Neural cell (in vitro differentiated cells): ENCODE measurements at regions not wholly inside any gene's neighbourhood (a gene's known extent, or its start where the extent isn't known, plus 50 kb on each side); places are given as distances from the start of the nearest gene placed in this dataset.

Experiments used
- H2AFZ ChIP-seq: fragments of 200-600, 300-800 bp; sonication (generic), shearing (Covaris generic); 2 replicates; pipeline ENCODE4 v1.6.0; 2014; ENCODE audit warnings: low read depth, mild to moderate bottlenecking, antibody characterized with exemption, low read length, moderate library complexity
- H3F3A ChIP-seq: fragments of 200-600 bp; shearing (Covaris generic); 2 replicates; pipeline ENCODE4 v1.6.1; 2016; ENCODE audit warnings: mild to moderate bottlenecking, moderate library complexity, mixed read lengths, antibody characterized with exemption, low read length; ENCODE audit not compliant: insufficient read depth, poor library complexity, severe bottlenecking
- H3K27ac ChIP-seq: fragments of 200-600, 300-800 bp; sonication (generic), shearing (Covaris generic); 2 replicates; pipeline ENCODE4 v1.5.1; 2014; ENCODE audit warnings: mild to moderate bottlenecking, low read length, moderate library complexity
- H3K27me3 ChIP-seq: fragments of 300-800, 200-600 bp; sonication (generic), shearing (Covaris generic); 2 replicates; pipeline ENCODE4 v1.6.0; 2014; ENCODE audit warnings: mild to moderate bottlenecking, low read depth, low read length, moderate library complexity; ENCODE audit not compliant: insufficient read depth
- H3K36me3 ChIP-seq: fragments of 300-800, 200-600 bp; sonication (generic), shearing (Covaris generic); 2 replicates; pipeline ENCODE4 v1.5.1; 2014; ENCODE audit warnings: mild to moderate bottlenecking, antibody characterized with exemption, low read length, moderate library complexity; ENCODE audit not compliant: insufficient read depth
- H3K4me2 ChIP-seq: fragments of 300-800, 200-600 bp; sonication (generic), shearing (Covaris generic); 2 replicates; pipeline ENCODE4 v1.6.0; 2014; ENCODE audit warnings: mild to moderate bottlenecking, low read length
- H3K4me3 ChIP-seq: fragments of 300-800, 200-600 bp; sonication (generic), shearing (Covaris generic); 2 replicates; pipeline ENCODE4 v1.5.1; 2014; ENCODE audit warnings: mild to moderate bottlenecking, low read length, moderate library complexity
- H3K79me2 ChIP-seq: fragments of 200-600 bp; shearing (Covaris generic); replicated peaks from 2 replicates; pipeline ENCODE4 v1.6.0; 2014; ENCODE audit warnings: mild to moderate bottlenecking, low read length, moderate library complexity; ENCODE audit not compliant: insufficient read depth
- H3K9ac ChIP-seq: fragments of 300-800, 200-600 bp; sonication (generic), shearing (Covaris generic); 2 replicates; pipeline ENCODE4 v1.6.1; 2016; ENCODE audit warnings: mild to moderate bottlenecking, low read length, mixed read lengths
- H3K9me2 ChIP-seq: fragments of 200-600 bp; shearing (Covaris generic); 2 replicates; pipeline ENCODE4 v1.6.1; 2016; ENCODE audit warnings: mild to moderate bottlenecking, low read length, mixed read lengths; ENCODE audit not compliant: insufficient read depth
- H3K9me3 ChIP-seq: fragments of 200-600, 300-800 bp; sonication (generic), shearing (Covaris generic); 2 replicates; pipeline ENCODE4 v1.6.1; 2016; ENCODE audit warnings: mild to moderate bottlenecking, mixed run types, low read length, moderate library complexity, mixed read lengths
- H4K20me1 ChIP-seq: fragments of 200-600 bp; shearing (Covaris generic); 2 replicates; pipeline ENCODE4 v1.6.1; 2016; ENCODE audit warnings: mild to moderate bottlenecking, mixed run types; ENCODE audit not compliant: insufficient read depth
- CTCF ChIP-seq: fragments of 450-650 bp; IDR thresholded peaks from 2 replicates; pipeline ENCODE4 v1.5.1; 2014; ENCODE audit warnings: antibody characterized with exemption, mild to moderate bottlenecking, moderate library complexity; ENCODE audit not compliant: poor library complexity, severe bottlenecking
- EP300 ChIP-seq: fragments of 450-650 bp; conservative IDR thresholded peaks from 2 replicates; pipeline ENCODE4 v1.6.1; 2014; ENCODE audit warnings: antibody characterized with exemption, mild to moderate bottlenecking, moderate library complexity; ENCODE audit not compliant: poor library complexity, severe bottlenecking
- EZH2 ChIP-seq: fragments of 200-600, 300-800 bp; shearing (Covaris generic), sonication (generic); IDR thresholded peaks from 2 replicates; pipeline ENCODE4 v1.6.1; 2014; ENCODE audit warnings: antibody characterized with exemption, low read length, borderline replicate concordance, mild to moderate bottlenecking; ENCODE audit not compliant: insufficient read depth, poor library complexity, severe bottlenecking
- MXI1 ChIP-seq: fragments of 450-650 bp; conservative IDR thresholded peaks from 2 replicates; pipeline ENCODE4 v1.6.1; 2014; ENCODE audit warnings: antibody characterized with exemption, mild to moderate bottlenecking; ENCODE audit not compliant: poor library complexity, severe bottlenecking
- POLR2AphosphoS5 ChIP-seq: IDR thresholded peaks from 2 replicates; pipeline ENCODE4 v1.6.1; 2012
- RAD21 ChIP-seq: fragments of 450-650 bp; conservative IDR thresholded peaks from 2 replicates; pipeline ENCODE4 v1.6.1; 2014; ENCODE audit warnings: antibody characterized with exemption, mild to moderate bottlenecking, moderate library complexity
- REST ChIP-seq: IDR thresholded peaks from 2 replicates; pipeline ENCODE4 v1.6.1; 2012; ENCODE audit warnings: borderline replicate concordance
- SMC3 ChIP-seq: fragments of 450-650 bp; conservative IDR thresholded peaks from 2 replicates; pipeline ENCODE4 v1.6.1; 2014; ENCODE audit warnings: antibody characterized with exemption, mild to moderate bottlenecking, moderate library complexity; ENCODE audit not compliant: poor library complexity
- TAF1 ChIP-seq: IDR thresholded peaks from 2 replicates; pipeline ENCODE4 v1.6.1; 2012; ENCODE audit warnings: low read depth

- no peaks in the 10 kb centered on the region for H3K9me2 ChIP-seq
- no peak overlapping the region for H3K27ac ChIP-seq
- H3K4me3 ChIP-seq = no peak overlapping the region
- H3F3A ChIP-seq = no peaks in the 10 kb centered on the region
- H3K79me2 ChIP-seq = no peaks in the 10 kb centered on the region
- H3K9ac ChIP-seq = no peak overlapping the region
- TF ChIP-seq RAD21 (no peak), MXI1 (no peak)
- no peaks in the 10 kb centered on the region for H3K9me3 ChIP-seq
- H4K20me1 ChIP-seq = no peaks in the 10 kb centered on the region
- no peaks in the 10 kb centered on the region for H3K36me3 ChIP-seq
- H3K4me2 ChIP-seq = no peak overlapping the region
- H2AFZ ChIP-seq = no peak overlapping the region
- no peaks in the 10 kb centered on the region for H3K27me3 ChIP-seq
Observed at GRCh38 chr20:23200413-23200812, 114.3 kb upstream of the CD93 start.

- Histone ChIP-seq H3K9me2 (no peaks in the 10 kb centered on the region), H3K27ac (no peak overlapping the region)
Observed at GRCh38 chr20:23199356-23199755, 113.2 kb upstream of the CD93 start.

More at GRCh38 chr20:23199356-23199755, 113.2 kb upstream of the CD93 start:
- no peaks in the 10 kb centered on the region for H3F3A ChIP-seq
- H3K9ac ChIP-seq = no peak overlapping the region
- no peaks in the 10 kb centered on the region for H3K27me3 ChIP-seq
- no peak overlapping the region for H2AFZ ChIP-seq
- no peak for TF ChIP-seq EZH2
- TF ChIP-seq RAD21 = no peak
- TF ChIP-seq EP300 = no peak
- no peak for TF ChIP-seq MXI1
- TF ChIP-seq CTCF = no peak
- TF ChIP-seq SMC3 = no peak
- TF ChIP-seq TAF1 = no peak
- TF ChIP-seq POLR2AphosphoS5 = no peak
- TF ChIP-seq REST = no peak
- H3K4me2 ChIP-seq = no peak overlapping the region
- no peaks in the 10 kb centered on the region for H4K20me1 ChIP-seq
- no peaks in the 10 kb centered on the region for H3K79me2 ChIP-seq
- H3K36me3 ChIP-seq = no peaks in the 10 kb centered on the region
- no peak overlapping the region for H3K4me3 ChIP-seq
- no peaks in the 10 kb centered on the region for H3K9me3 ChIP-seq
